GM19035 (cell line): ENCODE measurements at regions not wholly inside any gene's neighbourhood (a gene's known extent, or its start where the extent isn't known, plus 50 kb on each side); places are given as distances from the start of the nearest gene placed in this dataset.
A peak's percentile ranks its signal among the peaks of the same experiment; 100 is the strongest.
"Not testable (repeated sequence)": the region's sequence is repeated elsewhere in the genome, so short reads cannot be mapped to it uniquely, and the experiment has no call there.

Experiments used
- ATAC-seq: cut with Tn5 transposase; IDR thresholded peaks from one replicate; pipeline ENCODE4 v1.9.1; 2021; ENCODE audit not compliant: unreplicated experiment

GRCh38 chr11:34001557-34002064, 49.9 kb upstream of the CAPRIN1 start:
- no peak for ATAC-seq

GRCh38 chr11:33999393-33999792, 52.1 kb upstream of the CAPRIN1 start:
- ATAC-seq = no peak

GRCh38 chr11:33997584-33998251, 53.8 kb upstream of the CAPRIN1 start:
- ATAC-seq = no peak

- peak; percentile 70 for ATAC-seq
Measured at GRCh38 chr11:33996498-33997454, 54.8 kb upstream of the CAPRIN1 start.

- no peak for ATAC-seq
Measured at GRCh38 chr11:33994937-33995336, 56.6 kb upstream of the CAPRIN1 start.

- not testable (repeated sequence) for ATAC-seq
Measured at GRCh38 chr11:33991136-33991535, 60.4 kb upstream of the CAPRIN1 start.

- not testable (repeated sequence) for ATAC-seq
Measured at GRCh38 chr11:33990131-33990530, 61.4 kb upstream of the CAPRIN1 start.

- ATAC-seq = no peak
Measured at GRCh38 chr11:33989461-33989860, 62.1 kb upstream of the CAPRIN1 start.

- ATAC-seq = no peak
Measured at GRCh38 chr11:33988586-33989370, 62.8 kb upstream of the CAPRIN1 start.

- ATAC-seq = no peak
Measured at GRCh38 chr11:33987975-33988580, 63.5 kb upstream of the CAPRIN1 start.

- no peak for ATAC-seq
Measured at GRCh38 chr11:33987545-33987944, 64.0 kb upstream of the CAPRIN1 start.

GRCh38 chr11:33986597-33987501, 64.7 kb upstream of the CAPRIN1 start:
- not testable (repeated sequence) for ATAC-seq

GRCh38 chr11:33984682-33985389, 66.7 kb upstream of the CAPRIN1 start:
- no peak for ATAC-seq

GRCh38 chr11:33982661-33983060, 68.9 kb upstream of the CAPRIN1 start:
- no peak for ATAC-seq

GRCh38 chr11:33980897-33981296, 70.6 kb upstream of the CAPRIN1 start:
- ATAC-seq = no peak

GRCh38 chr11:33978376-33978775, 73.2 kb upstream of the CAPRIN1 start:
- no peak for ATAC-seq

GRCh38 chr11:33977676-33978075, 73.9 kb upstream of the CAPRIN1 start:
- no peak for ATAC-seq

GRCh38 chr11:33976495-33977199, 74.9 kb upstream of the CAPRIN1 start:
- no peak for ATAC-seq
